ENCODE measurements at regions not wholly inside any gene's neighbourhood (a gene's known extent, or its start where the extent isn't known, plus 50 kb on each side); places are given as distances from the start of the nearest gene placed in this dataset.

GRCh38 chr6:40268166-40268565 is 319.0 kb downstream of the LRFN2 start:
- Histone ChIP-seq H3K79me2 (ENCODE audit: control insufficient read depth, insufficient read depth, low read length) (no peaks in the 10 kb centered on the region), H3K9me1 (ENCODE audit: control insufficient read depth, extremely low read depth, insufficient read depth, low read length) (no peaks in the 10 kb centered on the region), H3K9ac (ENCODE audit: control insufficient read depth, extremely low read depth, insufficient read depth, low read length) (no peak overlapping the region), H2AFZ (ENCODE audit: control insufficient read depth, low read length) (no peak overlapping the region), H3K4me1 (ENCODE audit: control insufficient read depth, extremely low read depth, insufficient read depth, low read length) (no peaks in the 10 kb centered on the region), H3K4me3 (ENCODE audit: control insufficient read depth in 2 of 3, extremely low read depth in 1 of 3, insufficient read depth in 2 of 3, low read depth in 1 of 3, low read length in 3 of 3) (no peak overlapping the region), H3K9me3 (ENCODE audit: control insufficient read depth, low read depth, low read length) (no peaks in the 10 kb centered on the region), H3K27me3 (ENCODE audit: control insufficient read depth, extremely low read depth, insufficient read depth, low read length) (no peaks in the 10 kb centered on the region), H3K36me3 (ENCODE audit: control insufficient read depth in 2 of 2, extremely low read depth in 1 of 2, insufficient read depth in 2 of 2, low read length in 2 of 2) (no peaks in the 10 kb centered on the region), H4K20me1 (ENCODE audit: control insufficient read depth, extremely low read depth, insufficient read depth, low read length) (no peaks in the 10 kb centered on the region), H3K27ac (ENCODE audit: control insufficient read depth, insufficient read depth, low read length) (no peak overlapping the region), H3K4me2 (ENCODE audit: control insufficient read depth, extremely low read depth, insufficient read depth, low read depth, low read length) (no peak overlapping the region)
- FAIRE-seq (no peak), DNase-seq (ENCODE audit: low read depth, low spot score) (no peak)
- dilution Hi-C loops (cut with MboI; ENCODE audit: extremely low pct_ligation_motif_present, low sequenced_read_pairs), result no loop called here
- TF ChIP-seq EZH2 (IDR thresholded peaks at IDR 0.05; ENCODE audit: low read length), result no peak
- TF ChIP-seq, protein P1, sequence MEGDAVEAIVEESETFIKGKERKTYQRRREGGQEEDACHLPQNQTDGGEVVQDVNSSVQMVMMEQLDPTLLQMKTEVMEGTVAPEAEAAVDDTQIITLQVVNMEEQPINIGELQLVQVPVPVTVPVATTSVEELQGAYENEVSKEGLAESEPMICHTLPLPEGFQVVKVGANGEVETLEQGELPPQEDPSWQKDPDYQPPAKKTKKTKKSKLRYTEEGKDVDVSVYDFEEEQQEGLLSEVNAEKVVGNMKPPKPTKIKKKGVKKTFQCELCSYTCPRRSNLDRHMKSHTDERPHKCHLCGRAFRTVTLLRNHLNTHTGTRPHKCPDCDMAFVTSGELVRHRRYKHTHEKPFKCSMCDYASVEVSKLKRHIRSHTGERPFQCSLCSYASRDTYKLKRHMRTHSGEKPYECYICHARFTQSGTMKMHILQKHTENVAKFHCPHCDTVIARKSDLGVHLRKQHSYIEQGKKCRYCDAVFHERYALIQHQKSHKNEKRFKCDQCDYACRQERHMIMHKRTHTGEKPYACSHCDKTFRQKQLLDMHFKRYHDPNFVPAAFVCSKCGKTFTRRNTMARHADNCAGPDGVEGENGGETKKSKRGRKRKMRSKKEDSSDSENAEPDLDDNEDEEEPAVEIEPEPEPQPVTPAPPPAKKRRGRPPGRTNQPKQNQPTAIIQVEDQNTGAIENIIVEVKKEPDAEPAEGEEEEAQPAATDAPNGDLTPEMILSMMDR (optimal IDR thresholded peaks at IDR 0.05 in 1 of 3, IDR thresholded peaks at IDR 0.05 in 1 of 3, conservative IDR thresholded peaks at IDR 0.05 in 1 of 3; ENCODE audit: extremely low read depth in 1 of 3, insufficient read depth in 2 of 3, low read length in 3 of 3), result no peak

GRCh38 chr6:40265615-40266014 is 321.5 kb downstream of the LRFN2 start:
- FAIRE-seq, result no peak
- TF ChIP-seq, protein P1 (optimal IDR thresholded peaks at IDR 0.05 in 1 of 3, IDR thresholded peaks at IDR 0.05 in 1 of 3, conservative IDR thresholded peaks at IDR 0.05 in 1 of 3; ENCODE audit: extremely low read depth in 1 of 3, insufficient read depth in 2 of 3, low read length in 3 of 3), result no peak
- TF ChIP-seq EZH2 (IDR thresholded peaks at IDR 0.05; ENCODE audit: low read length), result no peak
- Histone ChIP-seq H3K36me3 (ENCODE audit: control insufficient read depth in 2 of 2, extremely low read depth in 1 of 2, insufficient read depth in 2 of 2, low read length in 2 of 2) (no peaks in the 10 kb centered on the region), H3K4me3 (ENCODE audit: control insufficient read depth in 2 of 3, extremely low read depth in 1 of 3, insufficient read depth in 2 of 3, low read depth in 1 of 3, low read length in 3 of 3) (no peak overlapping the region), H4K20me1 (ENCODE audit: control insufficient read depth, extremely low read depth, insufficient read depth, low read length) (no peaks in the 10 kb centered on the region), H3K4me2 (ENCODE audit: control insufficient read depth, extremely low read depth, insufficient read depth, low read depth, low read length) (no peak overlapping the region), H3K4me1 (ENCODE audit: control insufficient read depth, extremely low read depth, insufficient read depth, low read length) (no peaks in the 10 kb centered on the region), H3K9me1 (ENCODE audit: control insufficient read depth, extremely low read depth, insufficient read depth, low read length) (no peaks in the 10 kb centered on the region), H3K9me3 (ENCODE audit: control insufficient read depth, low read depth, low read length) (no peaks in the 10 kb centered on the region), H3K27ac (ENCODE audit: control insufficient read depth, insufficient read depth, low read length) (no peak overlapping the region), H3K27me3 (ENCODE audit: control insufficient read depth, extremely low read depth, insufficient read depth, low read length) (no peaks in the 10 kb centered on the region), H3K9ac (ENCODE audit: control insufficient read depth, extremely low read depth, insufficient read depth, low read length) (no peak overlapping the region), H3K79me2 (ENCODE audit: control insufficient read depth, insufficient read depth, low read length) (no peaks in the 10 kb centered on the region), H2AFZ (ENCODE audit: control insufficient read depth, low read length) (no peak overlapping the region)
- no peak for DNase-seq (ENCODE audit: low read depth, low spot score)
- dilution Hi-C loops (cut with MboI; ENCODE audit: extremely low pct_ligation_motif_present, low sequenced_read_pairs), result no loop called here

Measured in keratinocyte (primary cell).